H1 (cell line): ENCODE measurements at regions not wholly inside any gene's neighbourhood (a gene's known extent, or its start where the extent isn't known, plus 50 kb on each side); places are given as distances from the start of the nearest gene placed in this dataset.

Source experiments
- CTCF ChIA-PET: fragments of 300-600 bp; sonication (Branson Sonifier 250); formaldehyde crosslinking; loops from one replicate; lab custom pipeline; 2021; ENCODE audit not compliant: partially characterized antibody; lab: Charles Lee
- POLR2A ChIA-PET: fragments of 300-600 bp; sonication (Branson Sonifier 250); formaldehyde crosslinking; loops from one replicate; lab custom pipeline; 2021; ENCODE audit warnings: inconsistent platforms; ENCODE audit not compliant: partially characterized antibody; lab: Charles Lee
- DNase-seq, 2 experiments: peaks; one replicate each; pipeline versions ENCODE4 v3.0.0 to v3.0.0-alpha.2; 2010 to 2022; ENCODE audit warnings: low spot score in 2 of 2, low read depth in 1 of 2, mixed read lengths in 1 of 2
- FAIRE-seq: peaks from 2 replicates; lab custom pipeline; 2011; peaks lifted over from hg19 to GRCh38; lab: Jason Lieb, UNC
- H2AFZ ChIP-seq: 2 replicates; pipeline ENCODE4 v1.8.1; 2012; ENCODE audit warnings: low read length, inconsistent platforms
- H2AK5ac ChIP-seq: 2 replicates; pipeline ENCODE4 v1.6.1; 2013; ENCODE audit warnings: low read depth, low read length
- H2BK120ac ChIP-seq: replicated peaks from 2 replicates; pipeline ENCODE3; 2013; ENCODE audit warnings: low read depth, low read length, inconsistent platforms
- H2BK12ac ChIP-seq: 2 replicates; pipeline ENCODE4 v1.6.1; 2013; ENCODE audit warnings: low read depth, low read length
- H2BK15ac ChIP-seq: 2 replicates; pipeline ENCODE4 v1.6.1; 2013; ENCODE audit warnings: low read length
- H2BK20ac ChIP-seq: 2 replicates; pipeline ENCODE4 v1.6.1; 2013; ENCODE audit warnings: low read length
- H2BK5ac ChIP-seq: 2 replicates; pipeline ENCODE4 v1.6.1; 2013; ENCODE audit warnings: low read depth, low read length
- H3K14ac ChIP-seq: 2 replicates; pipeline ENCODE4 v1.6.1; 2013; ENCODE audit warnings: inconsistent platforms; ENCODE audit not compliant: insufficient read length
- H3K18ac ChIP-seq: 2 replicates; pipeline ENCODE4 v1.6.1; 2013; ENCODE audit warnings: low read length; ENCODE audit errors: extremely low read depth
- H3K23ac ChIP-seq: 2 replicates; pipeline ENCODE4 v1.6.1; 2013; ENCODE audit warnings: inconsistent platforms; ENCODE audit not compliant: insufficient read length
- H3K23me2 ChIP-seq: 2 replicates; pipeline ENCODE4 v1.6.1; 2013; ENCODE audit warnings: low read depth, low read length
- H3K27ac ChIP-seq: 2 replicates; pipeline ENCODE4 v1.6.1; 2011; ENCODE audit warnings: low read depth, low read length, inconsistent platforms
- H3K27me3 ChIP-seq, 4 experiments: replicated peaks in 1 of 4; 1 replicate in 1 of 4; 2 replicates in 3 of 4; pipeline versions ENCODE4 v1.6.1 to v1.8.1; 2011 to 2013; ENCODE audit warnings: low read length in 3 of 4, mild to moderate bottlenecking in 3 of 4, inconsistent platforms in 2 of 4, mixed read lengths in 2 of 4, moderate library complexity in 1 of 4; ENCODE audit not compliant: control insufficient read depth in 3 of 4, insufficient read depth in 3 of 4; ENCODE audit errors: extremely low read depth in 1 of 4
- H3K36me3 ChIP-seq, 4 experiments: 2 replicates each; pipeline versions ENCODE4 v1.6.1 to v1.8.1; 2011 to 2013; ENCODE audit warnings: mild to moderate bottlenecking in 4 of 4, low read length in 3 of 4, moderate library complexity in 2 of 4, control low read depth in 1 of 4, inconsistent platforms in 1 of 4; ENCODE audit not compliant: insufficient read depth in 4 of 4, control insufficient read depth in 2 of 4
- H3K4ac ChIP-seq: replicated peaks from 2 replicates; pipeline ENCODE3; 2013; ENCODE audit warnings: low read length, low read depth, mixed read lengths, inconsistent platforms; ENCODE audit not compliant: insufficient read length
- H3K4me1 ChIP-seq, 4 experiments: replicated peaks in 1 of 4; 1 replicate in 1 of 4; 2 replicates in 3 of 4; pipeline versions ENCODE4 v1.6.1 to v1.8.1; 2011 to 2013; ENCODE audit warnings: low read length in 3 of 4, inconsistent platforms in 2 of 4, mixed read lengths in 1 of 4; ENCODE audit not compliant: insufficient read depth in 4 of 4, control insufficient read depth in 3 of 4
- H3K4me2 ChIP-seq, 2 experiments: 2 replicates each; pipeline versions ENCODE4 v1.6.1 to v1.8.1; 2011 to 2013; ENCODE audit warnings: low read depth in 2 of 2, low read length in 2 of 2, control low read depth in 1 of 2, inconsistent platforms in 1 of 2, mild to moderate bottlenecking in 1 of 2; ENCODE audit not compliant: insufficient read depth in 1 of 2
- H3K4me3 ChIP-seq, 4 experiments: fragments of 200-600, 300-600 bp in 1 of 4; sonication (generic), shearing (Covaris generic), sonication (Bioruptor Twin) in 1 of 4; 2 replicates each; pipeline versions ENCODE4 v1.5.1 to v1.8.1; 2011 to 2016; ENCODE audit warnings: low read length in 4 of 4, low read depth in 3 of 4, control low read depth in 2 of 4, inconsistent platforms in 2 of 4, mild to moderate bottlenecking in 2 of 4, mixed read lengths in 1 of 4, moderate library complexity in 1 of 4; ENCODE audit not compliant: insufficient read depth in 2 of 4; ENCODE audit errors: extremely low read depth in 1 of 4
- H3K56ac ChIP-seq: replicated peaks from 2 replicates; pipeline ENCODE3; 2013; ENCODE audit warnings: low read depth, mild to moderate bottlenecking, mixed read lengths, low read length, inconsistent platforms; ENCODE audit not compliant: insufficient read length
- H3K79me1 ChIP-seq: 2 replicates; pipeline ENCODE4 v1.6.1; 2013; ENCODE audit warnings: low read depth, low read length, control low read depth
- H3K79me2 ChIP-seq, 2 experiments: 2 replicates each; pipeline versions ENCODE4 v1.6.1 to v1.8.1; 2012 to 2013; ENCODE audit warnings: low read length in 2 of 2, mild to moderate bottlenecking in 2 of 2, inconsistent platforms in 1 of 2; ENCODE audit not compliant: insufficient read depth in 2 of 2, control insufficient read depth in 1 of 2
- H3K9ac ChIP-seq, 4 experiments: replicated peaks in 1 of 4; 1 replicate in 1 of 4; 2 replicates in 3 of 4; pipeline versions ENCODE4 v1.6.1 to v1.8.1; 2011 to 2013; ENCODE audit warnings: low read depth in 3 of 4, low read length in 3 of 4, control low read depth in 2 of 4, mild to moderate bottlenecking in 2 of 4, moderate library complexity in 2 of 4, inconsistent platforms in 1 of 4; ENCODE audit errors: extremely low read depth in 1 of 4
- H3K9me3 ChIP-seq, 2 experiments: 2 replicates each; pipeline versions ENCODE4 v1.6.1 to v1.8.1; 2012 to 2013; ENCODE audit warnings: mild to moderate bottlenecking in 2 of 2, moderate library complexity in 2 of 2, control low read depth in 1 of 2, inconsistent platforms in 1 of 2, low read depth in 1 of 2, low read length in 1 of 2, mixed read lengths in 1 of 2; ENCODE audit not compliant: insufficient read depth in 2 of 2
- H4K20me1 ChIP-seq, 2 experiments: replicated peaks in 1 of 2; 2 replicates each; pipeline versions ENCODE3 to v1.8.1; 2011 to 2013; ENCODE audit warnings: inconsistent platforms in 2 of 2, low read length in 2 of 2, mild to moderate bottlenecking in 1 of 2; ENCODE audit not compliant: insufficient read depth in 2 of 2, control insufficient read depth in 1 of 2
- H4K5ac ChIP-seq: 2 replicates; pipeline ENCODE4 v1.6.1; 2013; ENCODE audit warnings: low read length, low read depth, mixed read lengths, inconsistent platforms; ENCODE audit not compliant: insufficient read length
- H4K8ac ChIP-seq: 2 replicates; pipeline ENCODE4 v1.8.0; 2013; ENCODE audit warnings: mild to moderate bottlenecking, moderate library complexity, low read length, inconsistent platforms; ENCODE audit not compliant: insufficient read depth; ENCODE audit errors: extremely low read depth
- H4K91ac ChIP-seq: replicated peaks from 2 replicates; pipeline ENCODE3; 2013; ENCODE audit warnings: low read length, mixed read lengths, inconsistent platforms; ENCODE audit not compliant: insufficient read length
- HDAC2 ChIP-seq, 2 experiments: fragments of 300-600 bp in 1 of 2; sonication (generic) in 1 of 2; IDR thresholded peaks; 2 replicates each; pipeline ENCODE4 v1.6.1; 2011 to 2012; ENCODE audit warnings: low read depth in 2 of 2, low read length in 2 of 2, mild to moderate bottlenecking in 2 of 2, moderate library complexity in 2 of 2, borderline replicate concordance in 1 of 2, inconsistent platforms in 1 of 2
- KDM5A ChIP-seq: fragments of 200-600 bp; IDR thresholded peaks from 2 replicates; pipeline ENCODE4 v1.7.1; 2012; ENCODE audit warnings: mild to moderate bottlenecking, low read length, inconsistent platforms, mixed read lengths
- RNF2 ChIP-seq: fragments of 200-900, 300-1000 bp; sonication (generic); IDR thresholded peaks from 2 replicates; pipeline ENCODE4 v1.7.1; 2016; ENCODE audit warnings: borderline replicate concordance, low read depth, mild to moderate bottlenecking, antibody characterized with exemption, low read length; ENCODE audit not compliant: poor library complexity, severe bottlenecking; ENCODE audit errors: missing control alignments
- WGBS, 2 experiments: shearing (Covaris generic) in 1 of 2; methylation state at CpG; one replicate each; pipeline versions ENCODE4 v1.1.6 to v1.1.7; 2013 to 2015; ENCODE audit warnings: low lambda C conversion rate in 2 of 2, mixed read lengths in 2 of 2, inconsistent platforms in 1 of 2, low coverage in 1 of 2, missing lambda C conversion rate in 1 of 2; ENCODE audit not compliant: insufficient replicate concordance in 2 of 2, insufficient coverage in 1 of 2, insufficient read length in 1 of 2; ENCODE audit errors: extremely low coverage in 1 of 2, missing lambda C conversion rate in 1 of 2; 5-methylcytosine and 5-hydroxymethylcytosine counted together
- TF ChIP-seq, protein P1 (sequence below): IDR thresholded peaks from 2 replicates; pipeline ENCODE4 v1.6.1; 2011; ENCODE audit warnings: low read length, improper control_type of control experiment
- TF ChIP-seq, protein P2 (sequence below): IDR thresholded peaks from 2 replicates; pipeline ENCODE4 v1.6.1; 2012; ENCODE audit warnings: inconsistent platforms
- TF ChIP-seq, protein P3 (sequence below): IDR thresholded peaks from 2 replicates; pipeline ENCODE4 v1.6.1; 2011; ENCODE audit warnings: low read depth, mild to moderate bottlenecking, low read length; ENCODE audit not compliant: insufficient read depth

DNA sequence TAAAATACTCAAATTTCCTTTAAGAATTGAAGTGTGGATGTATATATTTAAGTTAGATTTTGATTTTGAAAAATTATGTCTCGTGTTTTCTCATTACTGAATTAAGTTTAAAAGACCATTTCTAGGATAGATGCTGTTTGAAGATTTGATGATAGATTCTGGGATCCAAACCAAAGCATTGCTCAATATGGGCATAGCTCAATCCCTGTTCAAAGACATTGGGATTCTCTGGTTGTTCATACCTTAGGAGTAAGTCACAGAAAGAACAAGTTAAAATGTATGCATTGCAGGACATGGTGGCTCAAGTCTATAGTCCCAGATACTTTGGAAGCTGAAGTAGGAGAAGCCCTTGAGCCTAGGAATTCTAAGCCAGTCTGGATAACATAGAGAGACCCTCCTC, 622.3 kb downstream of the ADCYAP1 start:
- Histone ChIP-seq H2BK12ac (no peak overlapping the region), H3K4ac (no peak overlapping the region), H3K23me2 (no peaks in the 10 kb centered on the region), H4K8ac (no peak overlapping the region), H3K79me1 (no peaks in the 10 kb centered on the region), H3K56ac (no peak overlapping the region), H3K14ac (no peak overlapping the region), H3K27me3 (no peaks in the 10 kb centered on the region), H4K5ac (no peak overlapping the region), H2AK5ac (no peak overlapping the region), H3K4me3 (no peak overlapping the region), H3K79me2 (no peaks in the 10 kb centered on the region), H2AFZ (no peak overlapping the region), H3K18ac (no peak overlapping the region), H3K9ac (no peak overlapping the region), H3K36me3 (no peaks in the 10 kb centered on the region), H2BK15ac (no peak overlapping the region), H2BK20ac (no peak overlapping the region), H3K4me1 (0 out of 7 replicates have a peak, but pooled peaks cover 0 to 2% (median 0%) of the 10 kb centered on the region in 4 experiments), H4K20me1 (no peaks in the 10 kb centered on the region), H3K27ac (no peak overlapping the region), H3K9me3 (peaks cover 0 to under 1% of the 10 kb centered on the region in 2 experiments; a peak in 1 of 4 replicates), H2BK120ac (no peak overlapping the region), H2BK5ac (no peak overlapping the region), H3K23ac (no peak overlapping the region), H4K91ac (no peak overlapping the region), H3K4me2 (no peak overlapping the region)
- DNase-seq: no peak
- 89% methylated on average over 1 of the region's 1 CpG; no CpG with 5 or more reads in 1 of the 2 experiments for WGBS, 2 experiments
- CTCF ChIA-PET: interaction anchor here (1.5 kb wide), 1 partner anchor 13 kb away, joined by 4 read pairs; no protein-coding TSS in a partner anchor
- POLR2A ChIA-PET: no interaction called here
- no peak for FAIRE-seq
- TF ChIP-seq, protein P1, sequence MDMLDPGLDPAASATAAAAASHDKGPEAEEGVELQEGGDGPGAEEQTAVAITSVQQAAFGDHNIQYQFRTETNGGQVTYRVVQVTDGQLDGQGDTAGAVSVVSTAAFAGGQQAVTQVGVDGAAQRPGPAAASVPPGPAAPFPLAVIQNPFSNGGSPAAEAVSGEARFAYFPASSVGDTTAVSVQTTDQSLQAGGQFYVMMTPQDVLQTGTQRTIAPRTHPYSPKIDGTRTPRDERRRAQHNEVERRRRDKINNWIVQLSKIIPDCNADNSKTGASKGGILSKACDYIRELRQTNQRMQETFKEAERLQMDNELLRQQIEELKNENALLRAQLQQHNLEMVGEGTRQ: no peak
- TF ChIP-seq, protein P2, sequence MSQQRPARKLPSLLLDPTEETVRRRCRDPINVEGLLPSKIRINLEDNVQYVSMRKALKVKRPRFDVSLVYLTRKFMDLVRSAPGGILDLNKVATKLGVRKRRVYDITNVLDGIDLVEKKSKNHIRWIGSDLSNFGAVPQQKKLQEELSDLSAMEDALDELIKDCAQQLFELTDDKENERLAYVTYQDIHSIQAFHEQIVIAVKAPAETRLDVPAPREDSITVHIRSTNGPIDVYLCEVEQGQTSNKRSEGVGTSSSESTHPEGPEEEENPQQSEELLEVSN: no peak
- TF ChIP-seq HDAC2 (IDR thresholded peaks at IDR 0.05; ENCODE audit: borderline replicate concordance in 1 of 2, low read depth in 2 of 2, low read length in 2 of 2) (no peak), RNF2 (no peak), KDM5A (no peak)
- TF ChIP-seq, protein P3, sequence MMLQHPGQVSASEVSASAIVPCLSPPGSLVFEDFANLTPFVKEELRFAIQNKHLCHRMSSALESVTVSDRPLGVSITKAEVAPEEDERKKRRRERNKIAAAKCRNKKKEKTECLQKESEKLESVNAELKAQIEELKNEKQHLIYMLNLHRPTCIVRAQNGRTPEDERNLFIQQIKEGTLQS: no peak
